ENCODE measurements at regions not wholly inside any gene's neighbourhood (a gene's known extent, or its start where the extent isn't known, plus 50 kb on each side); places are given as distances from the start of the nearest gene placed in this dataset.

GRCh38 chr4:85094735-85095134 lies 128.2 kb upstream of the WDFY3 start:
- H3K27me3 Mint-ChIP-seq (ENCODE audit: low read depth) = no peaks in the 10 kb centered on the region
- Histone ChIP-seq H4K20me1 (ENCODE audit: control insufficient read depth, insufficient read depth, insufficient read length) (no peaks in the 10 kb centered on the region), H2BK20ac (ENCODE audit: low read depth, low read length, poor library complexity, severe bottlenecking) (no peak overlapping the region), H3K4ac (ENCODE audit: low read depth, low read length) (no peak overlapping the region), H3K23ac (ENCODE audit: insufficient read length, low read depth, low read length) (no peak overlapping the region), H3K4me1 (ENCODE audit: insufficient read depth, low read length) (no peaks in the 10 kb centered on the region), H3K56ac (ENCODE audit: insufficient read length, low read depth, low read length) (no peak overlapping the region), H2BK120ac (ENCODE audit: low read depth, low read length, poor library complexity, severe bottlenecking) (no peak overlapping the region), H3K18ac (ENCODE audit: insufficient read length, low read depth, low read length) (no peak overlapping the region), H3K9ac (ENCODE audit: extremely low read depth, insufficient read length, low read length) (no peak overlapping the region), H3K4me2 (ENCODE audit: insufficient read depth, insufficient read length, low read length) (no peak overlapping the region), H2AK5ac (ENCODE audit: insufficient read length, low read length) (no peak overlapping the region), H4K91ac (ENCODE audit: insufficient read length, low read depth, low read length) (no peak overlapping the region), H2AFZ (ENCODE audit: low read length) (no peak overlapping the region), H3K79me2 (ENCODE audit: insufficient read depth, low read length) (no peaks in the 10 kb centered on the region), H4K8ac (replicated peaks; ENCODE audit: insufficient read length, low read depth, low read length) (no peak overlapping the region), H3T11ph (ENCODE audit: low read length) (no peak overlapping the region), H3K79me1 (ENCODE audit: insufficient read depth, low read depth, low read length, poor library complexity, severe bottlenecking) (no peaks in the 10 kb centered on the region), H3K14ac (ENCODE audit: insufficient read depth, low read length) (no peak overlapping the region), H3K27me3 (ENCODE audit: insufficient read depth, low read length) (no peaks in the 10 kb centered on the region), H3K9me3 (ENCODE audit: control insufficient read depth, low read depth, low read length) (no peaks in the 10 kb centered on the region), H4K5ac (ENCODE audit: insufficient read length, low read depth, low read length) (no peak overlapping the region), H2BK12ac (ENCODE audit: insufficient read length, low read depth, low read length) (no peak overlapping the region), H3K23me2 (ENCODE audit: insufficient read length, low read depth, low read length, poor library complexity, severe bottlenecking) (no peaks in the 10 kb centered on the region), H2BK15ac (ENCODE audit: low read depth, low read length) (no peak overlapping the region), H3K27ac (ENCODE audit: insufficient read length, low read depth, low read length) (no peak overlapping the region), H2BK5ac (ENCODE audit: insufficient read length, low read length) (no peak overlapping the region)
- H3K36me3 Mint-ChIP-seq (ENCODE audit: insufficient read depth in 1 of 3, low read depth in 3 of 3) = peaks cover 1 to 17% (median 1%) of the 10 kb centered on the region in 3 experiments; a peak in 4 of 7 replicates
- DNase-seq = no peak
- H3K9me3 Mint-ChIP-seq = peaks cover 4 to 16% of the 10 kb centered on the region in 2 experiments
- no peak for TF ChIP-seq CTCF (conservative IDR thresholded peaks at IDR 0.05)
- no peak overlapping the region for H3K4me3 Mint-ChIP-seq
- peaks cover 6 to 7% of the 10 kb centered on the region in 2 experiments; a peak in 2 of 4 replicates for H3K4me1 Mint-ChIP-seq
- no CpG with 5 or more reads among the region's 1 CpG for WGBS (ENCODE audit: extremely low coverage, insufficient read length, low lambda C conversion rate)
- no peak overlapping the region for H3K27ac Mint-ChIP-seq

Data from H9 (cell line).